GM12872 (cell line): ENCODE measurements at regions not wholly inside any gene's neighbourhood (a gene's known extent, or its start where the extent isn't known, plus 50 kb on each side); places are given as distances from the start of the nearest gene placed in this dataset.

Source experiments
- CTCF ChIP-seq: IDR thresholded peaks from 3 replicates; pipeline ENCODE4 v1.5.1; 2011; ENCODE audit warnings: low read depth, mild to moderate bottlenecking, low read length, moderate library complexity; ENCODE audit not compliant: insufficient read depth

- TF ChIP-seq CTCF: no peak
These were observed 616.0 kb upstream of the IGFBP7 start for GRCh38 chr4:57726154-57726553.

GRCh38 chr4:57719456-57719855 lies 609.3 kb upstream of the IGFBP7 start:
- no peak for TF ChIP-seq CTCF

DNA sequence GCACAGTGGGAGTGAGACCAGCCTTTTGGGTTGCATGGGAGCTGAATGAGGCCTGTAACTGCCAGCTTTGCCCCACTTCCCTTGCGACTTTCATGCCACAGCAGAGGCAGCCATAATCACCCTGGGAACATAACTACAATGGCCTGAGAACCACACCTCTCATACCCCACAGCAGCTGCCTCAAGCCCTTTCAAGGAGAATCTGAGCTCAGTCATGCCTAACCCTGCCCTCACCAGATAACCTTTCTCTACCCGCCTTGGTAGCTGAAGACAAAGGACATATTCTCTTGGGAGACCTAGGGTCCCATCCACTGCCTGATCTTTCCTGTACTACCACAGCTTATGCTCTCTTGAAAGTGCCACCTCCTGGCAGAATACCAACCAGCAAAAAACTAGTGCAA lies 599.9 kb upstream of the IGFBP7 start:
- no peak for TF ChIP-seq CTCF

DNA sequence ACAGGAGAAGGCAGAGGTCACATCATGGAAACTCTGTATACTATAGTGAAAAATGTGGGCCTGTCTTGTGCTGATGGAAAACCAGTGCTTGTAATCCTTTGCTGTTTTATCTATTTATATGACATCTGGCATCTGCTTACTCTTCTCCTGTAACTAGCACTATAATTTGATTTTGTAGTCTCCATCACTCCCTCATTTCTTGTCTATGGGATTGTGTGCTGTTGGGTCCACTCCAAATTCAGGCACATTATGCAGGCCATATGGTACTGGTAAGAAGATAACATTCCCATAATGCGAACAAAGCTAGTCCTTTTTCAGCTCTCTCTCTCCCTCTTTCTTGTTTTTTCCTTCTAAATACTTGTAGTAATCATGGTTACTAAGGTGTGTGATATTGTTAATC lies 581.2 kb upstream of the IGFBP7 start:
- TF ChIP-seq CTCF: no peak

- no peak for TF ChIP-seq CTCF
These were observed 579.6 kb upstream of the IGFBP7 start for GRCh38 chr4:57689693-57690205.

DNA sequence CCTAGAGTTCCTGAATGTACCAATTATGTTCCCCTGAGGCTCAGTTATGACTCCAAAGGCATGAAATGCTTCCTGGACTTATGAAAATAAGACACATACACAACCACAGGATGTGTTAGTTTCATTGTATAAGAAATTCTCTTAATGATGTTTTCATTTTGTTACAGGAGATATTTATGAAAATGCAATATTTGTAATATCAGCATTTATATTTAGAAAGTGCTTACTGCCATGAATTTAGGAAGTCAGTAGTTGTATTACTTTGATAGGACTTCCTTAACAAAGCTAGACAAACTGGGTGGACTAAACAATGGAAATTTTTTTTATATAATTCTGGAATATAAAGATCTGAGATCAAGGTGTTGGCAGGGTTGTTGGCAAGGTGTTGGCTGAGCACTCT lies 572.1 kb upstream of the IGFBP7 start:
- TF ChIP-seq CTCF: no peak

GRCh38 chr4:57679969-57680368 lies 569.8 kb upstream of the IGFBP7 start:
- no peak for TF ChIP-seq CTCF

GRCh38 chr4:57676394-57676793 lies 566.2 kb upstream of the IGFBP7 start:
- no peak for TF ChIP-seq CTCF
